HFFc6 (cell line): ENCODE measurements at regions not wholly inside any gene's neighbourhood (a gene's known extent, or its start where the extent isn't known, plus 50 kb on each side); places are given as distances from the start of the nearest gene placed in this dataset.
"Not testable (repeated sequence)": the region's sequence is repeated elsewhere in the genome, so short reads cannot be mapped to it uniquely, and the experiment has no call there.

Experiments used
- DNase-seq: peaks from one replicate; pipeline ENCODE4 v3.0.0-alpha.2; 2018
- H3K27ac Mint-ChIP-seq: 2 replicates; pipeline ENCODE4 v1.8.0; 2020; ENCODE audit warnings: mild to moderate bottlenecking, mixed read lengths
- H3K27me3 Mint-ChIP-seq: 2 replicates; pipeline ENCODE4 v1.8.0; 2021; ENCODE audit warnings: mild to moderate bottlenecking, moderate library complexity, mixed read lengths; ENCODE audit not compliant: insufficient read depth
- H3K36me3 Mint-ChIP-seq: 2 replicates; pipeline ENCODE4 v1.8.0; 2021; ENCODE audit warnings: low read depth, mixed read lengths
- H3K4me1 Mint-ChIP-seq: 2 replicates; pipeline ENCODE4 v1.8.0; 2020; ENCODE audit warnings: low read depth, mixed read lengths
- H3K4me3 Mint-ChIP-seq: 2 replicates; pipeline ENCODE4 v1.8.0; 2020; ENCODE audit warnings: mild to moderate bottlenecking, moderate library complexity, mixed read lengths
- H3K9me3 Mint-ChIP-seq: 2 replicates; pipeline ENCODE4 v1.8.0; 2020; ENCODE audit warnings: mild to moderate bottlenecking, mixed read lengths
- TF ChIP-seq, protein P1 (sequence below): fragments of 200-600 bp; sonication (generic); IDR thresholded peaks from 2 replicates; pipeline ENCODE4 v1.5.0; 2021; ENCODE audit warnings: antibody characterized with exemption, mild to moderate bottlenecking

DNA sequence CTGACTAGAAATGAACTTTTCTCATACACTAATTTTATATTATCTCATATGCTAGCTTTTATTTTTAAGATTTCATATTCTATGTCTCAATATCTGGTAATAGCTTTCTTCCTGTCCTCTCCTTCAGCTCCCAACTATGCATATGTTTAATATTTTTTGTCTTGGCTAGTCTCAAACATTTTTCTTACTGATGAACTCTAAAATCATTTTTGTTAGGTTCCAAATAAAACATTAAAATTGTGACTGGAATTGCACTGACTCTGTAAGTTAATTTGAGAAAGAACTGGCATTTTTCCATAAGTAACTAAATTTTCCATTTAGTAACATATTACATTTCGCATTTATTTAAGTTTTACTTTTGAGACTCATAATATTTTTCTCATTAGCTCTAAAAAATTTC lies 368.5 kb upstream of the DPYD start:
- no peak for DNase-seq

DNA sequence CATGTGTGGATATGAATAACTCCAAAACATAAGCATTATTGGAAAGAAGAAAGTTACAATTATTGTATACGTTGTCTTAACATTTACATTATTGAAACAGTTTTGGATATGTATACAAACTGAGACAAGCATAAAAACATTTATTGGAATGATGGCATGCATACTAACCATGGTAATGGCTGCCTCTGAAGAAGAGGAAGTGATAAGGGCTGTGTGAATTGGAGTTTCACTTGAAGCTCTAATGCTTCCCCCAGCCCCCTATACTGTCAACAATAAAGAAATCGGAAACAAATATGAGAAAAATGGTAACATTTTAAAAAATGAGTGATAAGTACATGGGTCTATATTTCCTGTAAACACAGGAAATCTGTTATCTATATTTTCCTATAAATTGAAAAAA lies 367.7 kb upstream of the DPYD start:
- Mint-ChIP-seq H3K4me1 (peaks cover 26% of the 10 kb centered on the region), H3K4me3 (no peak overlapping the region), H3K36me3 (peaks cover 9% of the 10 kb centered on the region), H3K27ac (no peak overlapping the region), H3K27me3 (no peaks in the 10 kb centered on the region; the same call in 1 of the 2 replicates), H3K9me3 (no peaks in the 10 kb centered on the region)
- no peak for DNase-seq
- TF ChIP-seq, protein P1, sequence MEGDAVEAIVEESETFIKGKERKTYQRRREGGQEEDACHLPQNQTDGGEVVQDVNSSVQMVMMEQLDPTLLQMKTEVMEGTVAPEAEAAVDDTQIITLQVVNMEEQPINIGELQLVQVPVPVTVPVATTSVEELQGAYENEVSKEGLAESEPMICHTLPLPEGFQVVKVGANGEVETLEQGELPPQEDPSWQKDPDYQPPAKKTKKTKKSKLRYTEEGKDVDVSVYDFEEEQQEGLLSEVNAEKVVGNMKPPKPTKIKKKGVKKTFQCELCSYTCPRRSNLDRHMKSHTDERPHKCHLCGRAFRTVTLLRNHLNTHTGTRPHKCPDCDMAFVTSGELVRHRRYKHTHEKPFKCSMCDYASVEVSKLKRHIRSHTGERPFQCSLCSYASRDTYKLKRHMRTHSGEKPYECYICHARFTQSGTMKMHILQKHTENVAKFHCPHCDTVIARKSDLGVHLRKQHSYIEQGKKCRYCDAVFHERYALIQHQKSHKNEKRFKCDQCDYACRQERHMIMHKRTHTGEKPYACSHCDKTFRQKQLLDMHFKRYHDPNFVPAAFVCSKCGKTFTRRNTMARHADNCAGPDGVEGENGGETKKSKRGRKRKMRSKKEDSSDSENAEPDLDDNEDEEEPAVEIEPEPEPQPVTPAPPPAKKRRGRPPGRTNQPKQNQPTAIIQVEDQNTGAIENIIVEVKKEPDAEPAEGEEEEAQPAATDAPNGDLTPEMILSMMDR = no peak

More for the DNA sequence above, 368.5 kb upstream of the DPYD start:
- peaks cover 31% of the 10 kb centered on the region for H3K4me1 Mint-ChIP-seq
- TF ChIP-seq, protein P1 = no peak
- no peak overlapping the region for H3K27ac Mint-ChIP-seq
- no peaks in the 10 kb centered on the region for H3K9me3 Mint-ChIP-seq
- H3K27me3 Mint-ChIP-seq = no peaks in the 10 kb centered on the region
- peaks cover 6% of the 10 kb centered on the region for H3K36me3 Mint-ChIP-seq
- no peak overlapping the region for H3K4me3 Mint-ChIP-seq

DNA sequence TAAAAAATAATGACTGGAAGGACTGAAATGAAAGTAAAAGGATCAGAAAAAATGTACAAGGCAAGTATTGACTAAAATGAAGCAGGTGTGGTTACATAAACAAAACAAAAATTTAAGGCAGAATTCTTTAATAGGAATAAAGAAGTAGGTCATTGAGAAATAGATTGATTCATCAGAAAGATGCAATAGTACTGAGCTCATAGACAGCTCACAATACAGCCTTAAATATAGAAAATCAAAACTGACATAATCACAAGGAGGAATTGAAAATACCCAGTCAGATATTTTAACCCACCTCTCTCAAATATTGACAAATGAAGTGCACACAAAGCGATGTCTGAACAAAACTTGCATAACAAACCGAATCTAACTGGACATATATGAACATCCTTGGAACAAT lies 366.8 kb upstream of the DPYD start:
- Mint-ChIP-seq H3K27me3 (no peaks in the 10 kb centered on the region; the same call in 1 of the 2 replicates), H3K9me3 (no peaks in the 10 kb centered on the region), H3K36me3 (peaks cover 9% of the 10 kb centered on the region), H3K27ac (no peak overlapping the region), H3K4me3 (no peak overlapping the region), H3K4me1 (peaks cover 24% of the 10 kb centered on the region)
- TF ChIP-seq, protein P1 = no peak
- no peak for DNase-seq

DNA sequence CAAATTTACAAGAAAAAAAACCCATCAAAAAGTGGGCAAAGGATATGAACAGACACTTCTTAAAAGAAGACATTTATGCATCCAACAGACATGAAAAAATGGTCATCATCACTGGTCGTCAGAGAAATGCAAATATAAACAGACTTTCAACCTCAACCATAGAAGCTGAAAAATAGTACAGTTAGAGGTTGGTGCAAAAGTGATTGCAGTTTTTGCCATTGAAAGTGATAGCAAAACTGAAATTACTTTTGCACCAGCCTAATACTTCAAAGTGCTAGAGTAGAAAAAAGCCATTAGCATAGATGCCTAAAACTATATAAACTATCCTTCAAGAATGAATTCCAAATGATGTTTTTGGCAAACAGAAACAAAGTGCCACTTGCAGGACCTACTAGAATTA lies 365.8 kb upstream of the DPYD start:
- Mint-ChIP-seq H3K4me1 (peaks cover 24% of the 10 kb centered on the region), H3K36me3 (peaks cover 9% of the 10 kb centered on the region), H3K4me3 (no peak overlapping the region), H3K27ac (no peak overlapping the region), H3K27me3 (no peaks in the 10 kb centered on the region; the same call in 1 of the 2 replicates), H3K9me3 (no peaks in the 10 kb centered on the region)
- TF ChIP-seq, protein P1 = no peak
- no peak for DNase-seq

DNA sequence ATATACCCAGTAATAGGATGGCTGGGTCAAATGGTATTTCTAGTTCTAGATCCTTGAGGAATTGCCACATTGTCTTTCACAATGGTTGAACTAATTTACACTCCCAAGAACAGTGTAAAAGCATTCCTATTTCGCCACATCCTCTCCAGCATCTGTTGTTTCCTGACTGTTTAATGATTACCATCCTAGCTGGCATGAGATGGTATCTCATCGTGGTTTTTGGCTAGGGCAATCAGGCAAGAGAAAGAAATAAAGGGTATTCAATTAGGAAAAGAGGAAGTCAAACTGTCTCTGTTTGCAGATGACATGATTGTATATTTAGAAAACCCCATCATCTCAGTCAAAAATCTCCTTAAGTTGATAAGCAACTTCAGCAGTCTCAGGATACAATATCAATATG lies 364.5 kb upstream of the DPYD start:
- H3K36me3 Mint-ChIP-seq, H3K27me3 Mint-ChIP-seq, H3K9me3 Mint-ChIP-seq, H3K27ac Mint-ChIP-seq, H3K4me3 Mint-ChIP-seq: not testable (repeated sequence)
- H3K4me1 Mint-ChIP-seq = peaks cover 19% of the 10 kb centered on the region
- peak; percentile 17 for DNase-seq

DNA sequence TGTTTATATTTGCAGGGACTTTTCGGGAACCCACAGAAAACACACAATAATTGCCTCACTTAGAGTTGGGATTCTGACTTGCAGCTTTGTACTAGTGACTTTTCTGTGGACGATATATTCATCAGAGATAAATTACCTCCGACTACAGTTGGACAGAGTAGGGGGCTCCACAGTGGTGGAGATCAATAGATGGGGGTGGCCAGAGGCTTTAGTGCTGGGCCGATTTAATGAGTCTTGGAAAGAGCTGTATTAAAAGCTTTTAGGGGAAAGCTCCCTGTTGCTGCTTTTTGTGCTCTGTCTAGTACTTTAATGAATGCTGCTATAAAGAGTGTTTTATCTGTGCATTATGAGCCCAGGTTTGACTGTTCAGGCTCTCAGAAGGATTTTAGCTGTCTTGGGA lies 359.2 kb upstream of the DPYD start:
- Mint-ChIP-seq H3K27me3 (no peaks in the 10 kb centered on the region; the same call in 1 of the 2 replicates), H3K9me3 (no peaks in the 10 kb centered on the region), H3K4me1 (peaks cover 18% of the 10 kb centered on the region), H3K36me3 (peaks cover 5% of the 10 kb centered on the region), H3K4me3 (no peak overlapping the region), H3K27ac (no peak overlapping the region)
- DNase-seq = no peak
- TF ChIP-seq, protein P1 = no peak
